GM18498 (cell line): ENCODE measurements at regions not wholly inside any gene's neighbourhood (a gene's known extent, or its start where the extent isn't known, plus 50 kb on each side); places are given as distances from the start of the nearest gene placed in this dataset.
"Not testable (repeated sequence)": the region's sequence is repeated elsewhere in the genome, so short reads cannot be mapped to it uniquely, and the experiment has no call there.

Experiments
- ATAC-seq: cut with Tn5 transposase; IDR thresholded peaks from one replicate; pipeline ENCODE4 v1.9.1; 2021; ENCODE audit warnings: mild to moderate bottlenecking, moderate library complexity; ENCODE audit not compliant: unreplicated experiment

- ATAC-seq = no peak
Observed at GRCh38 chr2:182630207-182630606, 85.8 kb upstream of the DNAJC10 start.

GRCh38 chr2:182631299-182631698, 84.8 kb upstream of the DNAJC10 start:
- ATAC-seq = no peak

- ATAC-seq = no peak
Observed at GRCh38 chr2:182634386-182634785, 81.7 kb upstream of the DNAJC10 start.

DNA sequence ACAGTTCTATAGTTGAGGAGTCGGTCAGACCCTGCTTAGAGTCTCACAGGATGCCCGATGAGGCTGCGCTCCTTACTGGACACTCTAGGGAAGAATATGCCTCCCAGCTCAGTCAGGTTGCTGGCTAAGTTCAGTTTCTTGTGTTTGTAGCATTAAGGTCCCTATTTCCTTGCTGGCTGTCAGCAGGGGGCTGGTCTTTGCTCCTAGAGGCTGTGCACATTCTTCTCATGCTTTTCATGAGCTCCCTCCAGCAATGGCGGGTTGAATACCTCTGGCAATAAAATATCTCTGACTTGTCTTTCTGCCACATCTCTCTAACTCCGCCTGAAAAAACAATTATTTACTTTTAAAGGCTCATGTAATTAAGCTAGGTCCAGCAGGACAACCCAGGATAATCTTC, 79.4 kb upstream of the DNAJC10 start:
- no peak for ATAC-seq

- ATAC-seq = no peak
Observed at GRCh38 chr2:182638667-182639066, 77.4 kb upstream of the DNAJC10 start.

DNA sequence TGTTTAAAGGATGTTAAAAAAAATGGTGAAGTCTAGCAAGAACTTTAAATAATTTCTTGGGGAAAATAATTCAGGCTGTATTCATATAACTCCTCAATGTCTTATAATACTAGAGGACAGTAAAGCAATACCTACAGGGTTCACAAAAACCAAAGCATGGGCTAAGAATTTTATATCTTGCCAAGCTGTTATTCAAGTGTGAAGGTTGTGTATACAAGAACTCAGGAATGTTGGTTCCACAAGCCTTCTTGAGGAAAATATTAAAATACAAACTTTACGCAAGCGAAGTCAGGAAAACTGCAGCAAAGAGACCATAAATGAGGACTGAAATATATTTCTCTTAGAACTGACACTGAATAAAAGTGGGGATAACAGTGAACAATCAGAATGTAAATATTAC, 76.1 kb upstream of the DNAJC10 start:
- no peak for ATAC-seq

DNA sequence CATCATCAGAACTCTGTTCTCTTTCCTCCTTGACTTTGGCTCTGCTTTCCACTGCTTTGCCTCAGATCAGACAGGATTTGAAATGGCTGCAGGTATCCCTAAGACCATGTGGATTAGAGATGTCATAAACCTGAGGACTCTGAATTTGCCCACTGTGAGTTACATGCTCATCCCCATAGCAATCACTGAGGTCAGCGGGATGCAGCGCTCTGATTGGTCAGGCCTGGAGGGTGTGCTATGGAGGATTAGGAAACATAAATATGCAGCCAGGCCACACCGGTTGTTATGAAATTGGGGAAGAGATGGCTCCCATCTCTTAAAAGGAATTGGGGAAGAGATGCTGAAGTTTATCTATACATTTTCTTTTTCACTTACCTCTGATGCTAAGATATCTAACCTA, 73.7 kb upstream of the DNAJC10 start:
- ATAC-seq = peak; percentile 100

GRCh38 chr2:182646763-182647498, 69.1 kb upstream of the DNAJC10 start:
- no peak for ATAC-seq

- ATAC-seq = no peak
Observed at GRCh38 chr2:182647499-182647787, 68.6 kb upstream of the DNAJC10 start.

GRCh38 chr2:182649316-182649715, 66.7 kb upstream of the DNAJC10 start:
- ATAC-seq = peak; percentile 67

- ATAC-seq = peak; percentile 43
Observed at GRCh38 chr2:182650704-182651103, 65.4 kb upstream of the DNAJC10 start.

GRCh38 chr2:182652326-182652725, 63.7 kb upstream of the DNAJC10 start:
- ATAC-seq = no peak

DNA sequence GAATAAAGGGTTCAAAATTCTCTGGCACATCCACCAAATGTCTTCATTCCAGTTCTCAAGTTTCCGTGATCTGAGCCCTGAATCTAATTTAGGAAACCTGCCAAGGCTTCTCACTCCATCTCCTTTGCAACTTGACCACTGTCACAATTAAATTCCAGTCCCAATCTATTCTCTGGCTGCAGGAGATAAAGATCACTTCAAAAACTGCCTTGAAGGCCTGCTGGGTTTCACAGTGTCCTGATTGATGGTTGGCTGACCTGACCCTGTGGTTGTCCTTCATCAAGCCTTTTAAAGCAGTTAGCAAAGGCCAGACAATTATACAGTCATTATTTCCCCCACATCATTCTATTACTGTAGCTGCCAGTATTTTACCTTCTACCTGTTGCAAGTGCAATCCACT, 60.3 kb upstream of the DNAJC10 start:
- no peak for ATAC-seq

DNA sequence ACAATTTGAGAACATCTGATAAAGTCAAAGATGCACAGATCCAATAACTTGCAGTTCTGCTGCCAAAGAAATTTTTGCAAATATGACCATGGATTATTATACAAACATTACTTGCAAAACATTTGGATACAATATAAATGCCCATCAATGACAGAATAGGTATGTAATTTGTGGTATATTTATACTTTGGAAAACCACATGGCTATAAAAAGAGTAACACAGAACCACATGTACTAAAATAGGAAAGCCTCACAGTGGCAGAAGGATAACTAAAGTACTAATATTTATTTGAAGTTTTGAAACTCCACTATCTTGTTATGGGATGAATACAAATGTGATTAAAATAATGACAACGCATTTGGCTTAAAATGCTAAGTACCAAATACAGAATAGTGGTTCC, 51.8 kb upstream of the DNAJC10 start:
- no peak for ATAC-seq

GRCh38 chr2:182665500-182665899, 50.6 kb upstream of the DNAJC10 start:
- ATAC-seq = not testable (repeated sequence)
